Peyer's patch (tissue), 4 donors: ENCODE measurements at regions not wholly inside any gene's neighbourhood (a gene's known extent, or its start where the extent isn't known, plus 50 kb on each side); places are given as distances from the start of the nearest gene placed in this dataset.

Source experiments
- DNase-seq, 3 donors: peaks; one replicate each; pipeline ENCODE4 v3.0.0-alpha.2; 2017 to 2019
- H3K27ac ChIP-seq, 4 donors: fragments of 200-600 bp; sonication (generic); one replicate each; pipeline ENCODE4 v1.5.1; 2016 to 2019
- H3K27me3 ChIP-seq, 2 donors: fragments of 200-600 bp; sonication (generic); one replicate each; pipeline ENCODE4 v1.5.1; 2019
- H3K36me3 ChIP-seq, 3 donors: fragments of 200-600 bp; sonication (generic); one replicate each; pipeline ENCODE4 v1.5.1; 2016 to 2019
- H3K4me1 ChIP-seq, 4 donors: fragments of 200-600 bp; sonication (generic); one replicate each; pipeline ENCODE4 v1.5.1; 2016 to 2019
- H3K4me3 ChIP-seq, 4 donors: fragments of 200-600 bp; sonication (generic); 1 replicate in 3 of 4; 2 replicates in 1 of 4; pipeline ENCODE4 v1.5.1; 2016 to 2019; ENCODE audit warnings: mild to moderate bottlenecking in 1 of 4
- H3K9me3 ChIP-seq, 4 donors: fragments of 200-600 bp; sonication (generic); one replicate each; pipeline ENCODE4 v1.5.1; 2016 to 2019; ENCODE audit warnings: mild to moderate bottlenecking in 1 of 4
- CTCF ChIP-seq, 6 experiments: fragments of 450-650 bp in 4 of 6; fragments of 200-600 bp in 2 of 6; sonication (generic) in 1 of 6; IDR thresholded peaks; one replicate each; pipeline ENCODE4 v1.5.1; 2017 to 2019; ENCODE audit warnings: antibody characterized with exemption in 6 of 6, mild to moderate bottlenecking in 3 of 6, moderate library complexity in 1 of 6
- POLR2A ChIP-seq, 2 donors: fragments of 450-650 bp; IDR thresholded peaks; one replicate each; pipeline ENCODE4 v1.5.1; 2017; ENCODE audit warnings: antibody characterized with exemption in 2 of 2, mild to moderate bottlenecking in 2 of 2, moderate library complexity in 2 of 2

DNA sequence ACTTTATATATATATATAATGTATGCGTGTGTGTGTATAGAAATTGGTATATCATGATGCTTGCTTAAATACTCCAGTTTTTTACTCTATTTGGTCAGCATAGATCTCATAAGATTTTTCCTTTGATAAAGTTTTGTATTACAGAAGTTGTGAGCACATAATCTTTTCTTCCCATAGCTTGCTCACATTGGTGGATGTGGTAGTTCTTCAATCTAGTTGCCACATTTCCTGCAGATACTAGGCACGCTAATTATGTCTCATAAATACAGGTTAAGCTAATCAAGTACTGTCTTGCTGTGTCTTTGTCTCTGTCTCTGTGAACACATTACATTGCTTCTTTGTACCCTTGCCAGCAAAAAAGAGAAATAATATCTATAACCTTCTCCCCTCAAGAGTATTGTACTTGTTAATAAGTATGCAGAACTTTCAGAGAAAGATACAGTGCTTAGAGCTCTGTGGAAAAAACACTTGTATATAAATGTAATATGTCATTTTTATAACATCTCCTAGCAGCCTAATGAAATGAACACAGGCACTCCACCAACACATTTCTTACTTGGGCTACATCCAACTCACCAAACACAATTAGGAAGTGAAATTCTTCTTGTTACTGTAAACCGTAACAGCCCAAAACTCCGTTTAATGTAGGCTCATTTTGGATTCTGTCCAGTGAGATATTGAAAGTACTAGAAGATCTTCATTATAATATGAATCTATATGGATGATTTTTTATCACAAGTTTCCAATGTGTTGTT is 306.7 kb upstream of the SLC8A1 start:
- no peak for TF ChIP-seq POLR2A (IDR thresholded peaks at IDR 0.05)
- no peak for TF ChIP-seq CTCF (IDR thresholded peaks at IDR 0.05)
- Histone ChIP-seq H3K4me3 (no peak overlapping the region), H3K27me3 (no peaks in the 10 kb centered on the region), H3K27ac (no peak overlapping the region), H3K4me1 (no peaks in the 10 kb centered on the region), H3K9me3 (no peaks in the 10 kb centered on the region), H3K36me3 (no peaks in the 10 kb centered on the region)
- no peak for DNase-seq

- H3K27me3 ChIP-seq, result no peaks in the 10 kb centered on the region
- H3K36me3 ChIP-seq, result no peaks in the 10 kb centered on the region
- H3K27ac ChIP-seq, result no peak overlapping the region
- no peak for DNase-seq
- H3K4me1 ChIP-seq, result no peaks in the 10 kb centered on the region
- TF ChIP-seq POLR2A (IDR thresholded peaks at IDR 0.05), result no peak
- TF ChIP-seq CTCF (IDR thresholded peaks at IDR 0.05), result peak in 4 of 6 experiments; percentile 21 to 56 (median 54)
- H3K4me3 ChIP-seq, result no peak overlapping the region
- H3K9me3 ChIP-seq, result no peaks in the 10 kb centered on the region
Observed at GRCh38 chr2:40760071-40760666, 308.3 kb upstream of the SLC8A1 start.

DNA sequence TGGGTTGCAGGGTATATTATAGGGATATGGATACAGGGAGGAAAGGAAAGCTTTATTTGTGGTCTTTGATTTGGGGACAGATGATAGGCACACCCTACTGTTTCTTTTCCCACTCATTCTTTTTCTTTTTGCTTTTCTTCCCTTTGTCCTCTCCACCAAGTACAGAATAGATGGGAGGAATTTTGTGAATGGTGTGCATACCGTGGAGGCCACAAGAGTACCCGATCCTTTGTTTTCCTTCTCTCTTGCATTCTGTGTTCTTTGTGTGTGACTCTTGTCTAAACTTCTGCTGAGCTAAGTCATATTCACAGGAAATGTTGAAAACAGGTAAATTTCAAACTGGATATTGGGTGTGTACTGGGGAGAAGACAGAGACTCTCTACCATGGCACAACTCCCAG is 321.4 kb upstream of the SLC8A1 start:
- Histone ChIP-seq H3K27me3 (no peaks in the 10 kb centered on the region), H3K36me3 (no peaks in the 10 kb centered on the region), H3K4me3 (no peak overlapping the region), H3K27ac (no peak overlapping the region), H3K9me3 (no peaks in the 10 kb centered on the region), H3K4me1 (no peaks in the 10 kb centered on the region)
- no peak for TF ChIP-seq POLR2A (IDR thresholded peaks at IDR 0.05)
- DNase-seq, result no peak

DNA sequence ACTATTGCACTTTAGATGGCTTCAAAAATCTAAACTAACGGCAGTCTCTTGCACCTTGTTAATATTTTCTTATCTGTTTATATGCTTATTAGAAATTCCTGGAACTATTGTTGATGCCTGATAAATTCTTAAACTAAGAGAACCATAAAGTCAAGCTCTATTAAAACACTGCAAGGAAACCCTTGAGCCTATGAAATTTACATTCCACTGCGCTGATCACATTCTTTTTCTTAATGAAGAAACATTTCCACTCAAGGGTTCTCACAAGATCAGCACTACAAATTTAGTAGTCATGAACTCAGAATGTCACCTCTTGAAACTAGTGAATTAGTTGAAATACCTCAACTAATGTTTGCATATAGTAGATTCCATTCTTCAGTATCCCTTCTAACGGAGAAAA is 331.8 kb upstream of the SLC8A1 start:
- no peaks in the 10 kb centered on the region for H3K27me3 ChIP-seq
- no peaks in the 10 kb centered on the region for H3K4me1 ChIP-seq
- H3K36me3 ChIP-seq, result no peaks in the 10 kb centered on the region
- no peaks in the 10 kb centered on the region for H3K9me3 ChIP-seq
- H3K4me3 ChIP-seq, result no peak overlapping the region
- DNase-seq, result no peak
- no peak overlapping the region for H3K27ac ChIP-seq
- no peak for TF ChIP-seq POLR2A (IDR thresholded peaks at IDR 0.05)
- no peak for TF ChIP-seq CTCF (IDR thresholded peaks at IDR 0.05)

DNA sequence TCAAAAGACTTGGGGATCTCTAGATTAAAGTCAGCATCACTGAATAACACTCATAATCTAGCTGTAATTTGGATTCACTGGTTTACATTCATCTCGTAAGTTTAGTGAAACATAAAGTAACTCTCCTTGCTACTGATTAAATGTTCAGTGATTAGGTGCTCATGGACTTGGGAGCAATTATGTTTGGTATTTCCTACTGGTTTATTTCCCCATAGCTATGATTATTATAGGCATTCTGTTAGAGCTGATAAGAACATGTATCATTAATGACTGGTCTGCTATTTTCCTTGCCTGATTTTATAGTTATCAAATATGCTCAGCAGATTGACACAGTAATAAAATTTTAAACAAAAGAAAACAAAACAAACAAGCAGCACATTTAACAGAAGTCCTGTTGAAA is 334.7 kb upstream of the SLC8A1 start:
- Histone ChIP-seq H3K36me3 (no peaks in the 10 kb centered on the region), H3K9me3 (no peaks in the 10 kb centered on the region), H3K4me1 (no peaks in the 10 kb centered on the region), H3K27me3 (no peaks in the 10 kb centered on the region), H3K4me3 (no peak overlapping the region), H3K27ac (no peak overlapping the region)
- TF ChIP-seq CTCF (IDR thresholded peaks at IDR 0.05) (no peak), POLR2A (IDR thresholded peaks at IDR 0.05) (no peak)
- no peak for DNase-seq

DNA sequence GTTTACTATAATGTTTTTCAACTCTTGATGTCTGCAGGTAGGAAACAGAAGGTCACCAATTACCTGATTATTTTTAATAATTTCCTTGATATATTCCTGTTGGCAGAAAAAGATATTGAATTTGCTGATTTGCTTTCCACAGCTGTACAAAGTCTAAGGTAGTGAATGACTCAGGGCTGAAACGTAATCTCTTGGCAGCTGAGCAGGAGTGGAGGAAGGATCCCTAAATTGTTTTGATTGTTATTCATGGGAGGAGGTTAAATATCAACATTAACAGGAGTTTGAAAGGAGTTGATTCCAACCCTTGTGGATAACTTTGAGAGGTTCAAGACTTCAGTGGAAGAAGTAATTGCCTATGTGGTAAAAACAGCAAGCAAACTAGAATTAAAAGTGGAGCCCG is 345.2 kb upstream of the SLC8A1 start:
- Histone ChIP-seq H3K27ac (no peak overlapping the region), H3K4me3 (no peak overlapping the region), H3K36me3 (no peaks in the 10 kb centered on the region), H3K27me3 (no peaks in the 10 kb centered on the region), H3K9me3 (no peaks in the 10 kb centered on the region), H3K4me1 (no peaks in the 10 kb centered on the region)
- DNase-seq, result no peak
- no peak for TF ChIP-seq POLR2A (IDR thresholded peaks at IDR 0.05)
- TF ChIP-seq CTCF (IDR thresholded peaks at IDR 0.05), result no peak
